ENCODE measurements at regions not wholly inside any gene's neighbourhood (a gene's known extent, or its start where the extent isn't known, plus 50 kb on each side); places are given as distances from the start of the nearest gene placed in this dataset.
"Not testable (repeated sequence)": the region's sequence is repeated elsewhere in the genome, so short reads cannot be mapped to it uniquely, and the experiment has no call there.

DNA sequence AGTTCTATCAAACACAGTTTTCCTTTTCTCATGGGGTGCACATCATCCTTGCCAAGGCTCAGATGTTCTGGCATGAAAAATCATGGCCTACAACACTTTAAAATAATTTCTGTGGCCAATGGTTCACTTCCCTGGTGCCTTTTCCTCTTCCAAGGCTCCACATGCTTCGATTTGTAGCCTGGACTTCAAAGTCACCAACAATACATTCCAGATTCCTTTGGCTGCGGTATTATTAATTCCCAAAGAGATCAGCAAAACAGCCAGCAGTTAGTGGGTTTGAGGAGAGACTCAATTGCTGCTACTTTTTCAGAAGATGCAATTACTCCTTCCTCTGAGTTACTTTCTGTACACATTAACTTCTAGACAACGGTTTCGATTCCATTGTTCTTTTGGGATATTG lies 80.3 kb upstream of the CCDC80 start:
- DNase-seq (no peak), ATAC-seq (replicated peaks) (no peak)
- Mint-ChIP-seq H3K9me3 (no peaks in the 10 kb centered on the region), H3K4me1 (ENCODE audit: low read depth in 2 of 2) (no peaks in the 10 kb centered on the region), H3K27me3 (no peaks in the 10 kb centered on the region), H3K36me3 (ENCODE audit: insufficient read depth) (no peaks in the 10 kb centered on the region), H3K4me3 (no peak overlapping the region), H3K27ac (no peak overlapping the region)

DNA sequence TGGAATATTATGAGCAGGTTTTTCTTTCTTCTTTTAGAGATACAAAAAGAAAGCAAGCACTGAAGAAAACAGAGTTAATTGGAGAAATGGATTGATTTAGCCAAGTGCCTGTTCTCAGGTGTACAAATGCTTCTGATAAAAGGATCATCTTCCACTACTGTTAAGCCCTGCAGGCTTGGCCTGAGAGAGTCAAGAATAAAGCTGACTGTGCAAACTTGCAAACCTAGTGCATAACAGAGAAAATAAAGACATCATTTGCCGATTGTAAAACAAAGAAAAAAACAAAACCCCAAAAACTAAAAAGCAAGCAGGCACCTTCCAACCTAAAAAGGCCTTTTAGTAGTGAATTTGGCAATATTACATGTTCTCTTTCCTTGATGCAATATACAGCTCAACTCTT lies 78.0 kb upstream of the CCDC80 start:
- no peak for DNase-seq
- no peak overlapping the region for H3K27ac Mint-ChIP-seq
- H3K4me3 Mint-ChIP-seq = no peak overlapping the region
- H3K4me1 Mint-ChIP-seq (ENCODE audit: low read depth in 2 of 2) = no peaks in the 10 kb centered on the region
- H3K36me3 Mint-ChIP-seq (ENCODE audit: insufficient read depth) = no peaks in the 10 kb centered on the region
- no peaks in the 10 kb centered on the region for H3K9me3 Mint-ChIP-seq
- no peak for ATAC-seq (replicated peaks)
- H3K27me3 Mint-ChIP-seq = no peaks in the 10 kb centered on the region

DNA sequence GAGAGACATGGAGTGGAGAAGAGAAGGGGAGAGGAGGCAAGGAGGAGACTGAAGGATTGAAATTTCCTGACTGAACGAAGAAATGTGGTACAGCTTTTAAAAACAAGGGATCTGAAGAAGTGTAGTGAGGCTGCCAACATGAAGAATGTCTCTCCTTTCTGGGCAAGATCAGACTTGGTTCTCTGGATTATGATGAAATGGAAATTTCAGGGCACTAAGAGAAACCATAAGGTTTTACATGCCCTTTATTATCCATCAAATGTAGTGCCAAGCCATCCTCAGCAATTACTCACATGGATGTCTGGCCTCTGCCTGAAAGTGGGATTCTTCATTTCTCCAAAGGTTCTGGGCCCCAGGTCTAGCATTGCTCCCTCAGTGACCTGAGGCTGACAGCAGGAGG lies 77.6 kb upstream of the CCDC80 start:
- no peak for DNase-seq
- no peaks in the 10 kb centered on the region for H3K27me3 Mint-ChIP-seq
- H3K4me3 Mint-ChIP-seq = no peak overlapping the region
- no peaks in the 10 kb centered on the region for H3K4me1 Mint-ChIP-seq (ENCODE audit: low read depth in 2 of 2)
- no peaks in the 10 kb centered on the region for H3K9me3 Mint-ChIP-seq
- ATAC-seq (replicated peaks) = no peak
- H3K27ac Mint-ChIP-seq = peak overlapping the region in 1 of 2 donors; percentile 1
- no peaks in the 10 kb centered on the region for H3K36me3 Mint-ChIP-seq (ENCODE audit: insufficient read depth)

DNA sequence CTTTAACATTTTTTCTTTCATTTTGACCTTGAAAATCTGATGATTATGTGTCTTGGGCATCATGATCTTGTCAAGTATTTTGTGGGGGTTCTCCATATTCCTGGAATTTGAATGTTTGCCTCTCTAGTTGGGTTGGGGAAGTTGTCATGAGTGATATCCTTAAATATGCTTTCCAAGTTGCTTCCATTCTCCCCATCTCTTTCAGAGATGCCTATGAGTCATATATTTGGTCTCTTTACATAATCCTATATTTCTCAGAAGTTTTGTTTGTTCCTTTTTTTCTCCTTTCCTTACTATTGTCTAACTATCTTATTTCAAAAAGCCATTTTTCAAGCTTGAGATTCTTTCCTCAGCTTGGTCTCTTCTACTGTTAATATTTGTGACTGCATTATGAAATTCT lies 69.0 kb upstream of the CCDC80 start:
- no peak overlapping the region for H3K4me3 Mint-ChIP-seq
- H3K9me3 Mint-ChIP-seq = peaks cover 0 to 2% of the 10 kb centered on the region in 2 donors
- peaks cover 0 to 13% of the 10 kb centered on the region in 2 donors for H3K27me3 Mint-ChIP-seq
- H3K27ac Mint-ChIP-seq = no peak overlapping the region
- ATAC-seq (replicated peaks) (no peak), DNase-seq (no peak)
- H3K36me3 Mint-ChIP-seq (ENCODE audit: insufficient read depth) = no peaks in the 10 kb centered on the region
- H3K4me1 Mint-ChIP-seq (ENCODE audit: low read depth in 2 of 2) = no peaks in the 10 kb centered on the region

DNA sequence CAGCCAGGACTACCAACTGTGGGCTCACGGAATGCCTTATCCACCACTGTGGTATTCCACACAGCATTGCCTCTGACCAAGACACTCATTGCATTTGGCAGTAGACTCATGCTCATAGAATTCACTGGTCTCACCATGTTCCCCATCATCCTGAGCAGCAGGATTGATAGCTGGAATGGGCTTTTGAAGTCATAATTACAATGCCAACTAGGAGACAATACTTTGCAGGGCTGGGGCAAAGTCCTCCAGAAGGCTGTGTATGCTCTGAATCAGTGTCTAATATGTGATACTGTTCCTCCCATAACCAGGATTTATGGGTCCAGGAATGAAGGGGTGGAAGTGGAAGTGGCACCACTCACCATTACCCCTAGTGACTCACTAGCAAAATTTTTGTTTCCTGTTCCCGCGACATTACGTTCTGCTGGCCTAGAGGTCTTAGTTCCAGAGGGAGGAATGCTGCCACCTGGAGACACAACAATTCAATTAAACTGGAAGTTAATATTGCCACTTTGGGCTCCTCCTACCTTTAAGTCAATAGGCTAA lies 58.6 kb upstream of the CCDC80 start:
- no peak for DNase-seq

DNA sequence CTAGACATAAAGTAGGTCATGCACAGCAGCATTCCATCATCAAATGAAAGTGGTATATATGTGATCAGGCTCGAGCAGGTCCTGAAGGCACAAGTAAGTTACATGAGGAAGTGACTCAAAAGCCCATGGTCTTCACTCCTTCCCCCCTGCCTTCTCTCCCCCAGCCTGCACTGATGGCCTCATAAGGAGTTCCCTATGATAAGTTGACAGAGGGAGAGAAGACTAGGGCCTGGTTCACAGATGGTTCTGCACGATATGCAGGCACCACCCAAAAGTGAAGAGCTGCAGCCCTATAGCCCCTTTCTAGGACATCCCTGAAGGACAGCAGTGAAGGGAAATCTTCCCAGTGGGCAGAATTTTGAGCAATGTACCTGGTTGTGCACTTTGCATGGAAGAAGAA lies 57.5 kb upstream of the CCDC80 start:
- H3K4me3 Mint-ChIP-seq; DNase-seq; H3K36me3 Mint-ChIP-seq (ENCODE audit: insufficient read depth); H3K27ac Mint-ChIP-seq; H3K4me1 Mint-ChIP-seq (ENCODE audit: low read depth in 2 of 2); H3K9me3 Mint-ChIP-seq; ATAC-seq (replicated peaks): not testable (repeated sequence)
- H3K27me3 Mint-ChIP-seq = peaks cover 0 to 23% of the 10 kb centered on the region in 2 donors

More for the DNA sequence above, 58.6 kb upstream of the CCDC80 start:
- Mint-ChIP-seq H3K36me3 (ENCODE audit: insufficient read depth) (no peaks in the 10 kb centered on the region), H3K27me3 (peaks cover 0 to 18% of the 10 kb centered on the region in 2 donors), H3K27ac (no peak overlapping the region), H3K4me1 (ENCODE audit: low read depth in 2 of 2) (peaks cover 0 to 2% of the 10 kb centered on the region in 2 donors), H3K9me3 (no peaks in the 10 kb centered on the region), H3K4me3 (no peak overlapping the region)
- no peak for ATAC-seq (replicated peaks)

DNA sequence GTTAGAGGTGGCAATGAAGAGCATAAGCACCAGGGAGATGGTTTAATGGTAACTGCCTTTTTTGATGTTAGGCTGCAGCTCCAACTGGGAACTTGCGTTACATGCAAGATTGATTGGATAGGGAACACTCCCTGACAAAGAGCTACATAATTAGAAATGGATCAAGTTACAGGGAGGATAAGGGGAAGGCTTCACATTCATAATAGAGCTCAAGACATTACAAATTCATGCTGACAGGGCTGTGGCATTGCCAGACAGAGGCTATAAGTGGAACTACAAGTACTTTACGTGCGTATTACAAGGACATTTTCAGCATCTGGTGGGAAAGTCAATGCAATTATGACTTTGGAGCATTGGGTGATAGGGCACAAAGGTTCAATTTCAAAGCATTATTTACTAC lies 55.3 kb upstream of the CCDC80 start:
- H3K36me3 Mint-ChIP-seq (ENCODE audit: insufficient read depth); H3K27ac Mint-ChIP-seq; H3K27me3 Mint-ChIP-seq; ATAC-seq (replicated peaks); H3K4me3 Mint-ChIP-seq; H3K4me1 Mint-ChIP-seq (ENCODE audit: low read depth in 2 of 2); H3K9me3 Mint-ChIP-seq; DNase-seq: not testable (repeated sequence)

DNA sequence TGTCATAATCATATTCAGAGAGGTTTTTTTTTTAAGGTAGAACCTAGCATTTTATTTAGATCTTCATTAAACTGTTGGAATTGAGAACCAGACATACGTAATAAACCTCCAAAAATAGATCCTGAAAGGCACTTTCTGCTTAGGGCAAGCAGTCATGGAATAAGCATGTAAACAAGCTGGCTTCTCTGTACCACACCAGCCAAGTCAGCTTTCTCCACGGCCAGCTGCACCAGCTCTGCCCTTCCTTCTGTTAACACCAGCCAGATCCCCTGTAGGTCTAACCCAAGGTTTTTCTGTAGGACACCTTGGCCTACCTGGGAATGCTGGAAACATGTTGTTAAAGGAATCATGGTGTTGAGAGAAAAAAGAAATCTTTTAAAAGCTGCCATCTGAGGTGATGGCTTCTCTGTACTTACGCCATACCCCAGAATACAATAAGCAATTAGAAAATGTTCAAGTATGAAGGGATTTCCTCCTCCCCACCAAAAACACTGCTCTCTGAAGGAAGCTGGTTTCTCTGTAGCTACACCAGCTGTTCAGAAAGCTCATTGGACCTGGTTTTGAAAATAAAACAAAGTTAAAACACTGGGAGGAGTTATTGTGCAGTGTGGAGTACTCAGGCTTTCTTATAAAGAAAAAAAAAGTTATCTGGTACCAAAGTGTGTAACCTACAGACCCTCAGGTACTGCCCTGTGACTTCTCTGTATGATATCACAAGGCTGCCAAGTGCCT lies 54.6 kb upstream of the CCDC80 start:
- not testable (repeated sequence) for DNase-seq; H3K4me1 Mint-ChIP-seq (ENCODE audit: low read depth in 2 of 2); H3K9me3 Mint-ChIP-seq; H3K27ac Mint-ChIP-seq; H3K36me3 Mint-ChIP-seq (ENCODE audit: insufficient read depth); H3K27me3 Mint-ChIP-seq; H3K4me3 Mint-ChIP-seq
- peak; percentile 21 for ATAC-seq (replicated peaks)

DNA sequence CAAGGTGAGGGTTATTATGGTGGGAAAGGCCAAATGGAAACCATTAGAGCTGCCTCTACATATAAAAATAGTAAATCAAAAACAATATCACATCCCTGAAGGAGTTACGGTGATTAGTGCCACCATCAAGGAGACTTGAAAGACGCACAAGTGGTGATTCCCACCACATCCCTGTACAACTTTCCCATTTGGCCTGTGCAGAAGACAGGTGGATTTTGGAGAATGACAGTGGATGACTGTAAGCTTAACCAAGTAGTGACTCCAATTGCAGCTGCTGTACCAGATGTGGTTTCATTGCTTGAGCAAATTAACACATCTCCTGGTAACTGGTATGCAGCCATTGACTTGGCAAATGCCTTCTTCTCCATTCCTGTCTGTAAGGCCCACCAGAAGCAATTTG lies 54.0 kb upstream of the CCDC80 start:
- not testable (repeated sequence) for H3K27me3 Mint-ChIP-seq; H3K9me3 Mint-ChIP-seq; H3K36me3 Mint-ChIP-seq (ENCODE audit: insufficient read depth); ATAC-seq (replicated peaks); H3K4me3 Mint-ChIP-seq; DNase-seq; H3K27ac Mint-ChIP-seq; H3K4me1 Mint-ChIP-seq (ENCODE audit: low read depth in 2 of 2)

DNA sequence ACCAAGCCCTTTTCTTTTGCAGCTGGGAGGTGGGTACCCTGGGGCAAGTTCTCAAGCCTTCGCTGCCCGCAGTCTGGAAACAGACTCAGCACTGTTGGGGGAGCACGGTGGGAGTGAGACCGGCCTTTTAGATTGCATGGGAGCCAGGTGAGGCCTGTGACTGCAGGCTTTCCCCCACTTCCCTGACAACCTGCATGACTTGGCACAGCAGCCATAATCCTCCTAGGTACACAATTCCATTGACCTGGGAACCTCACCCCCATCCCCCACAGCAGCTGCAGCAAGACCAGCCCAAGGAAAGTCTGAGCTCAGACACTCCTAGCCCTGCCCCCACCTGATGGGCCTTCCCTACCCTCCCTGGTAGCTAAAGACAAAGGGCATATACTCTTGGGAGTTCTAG lies 52.2 kb upstream of the CCDC80 start:
- Mint-ChIP-seq H3K36me3 (ENCODE audit: insufficient read depth) (no peaks in the 10 kb centered on the region), H3K27me3 (peaks cover 0 to 7% of the 10 kb centered on the region in 2 donors), H3K27ac (no peak overlapping the region), H3K4me1 (ENCODE audit: low read depth in 2 of 2) (peaks cover 9 to 10% of the 10 kb centered on the region in 2 donors), H3K4me3 (no peak overlapping the region), H3K9me3 (no peaks in the 10 kb centered on the region)
- ATAC-seq (replicated peaks) (no peak), DNase-seq (no peak)

Data from effector memory CD8-positive, alpha-beta T cell (primary cell).